ENCODE measurements at regions not wholly inside any gene's neighbourhood (a gene's known extent, or its start where the extent isn't known, plus 50 kb on each side); places are given as distances from the start of the nearest gene placed in this dataset.

GRCh38 chr2:147094077-147094476 lies 750.8 kb upstream of the ACVR2A start:
- Histone ChIP-seq H3K4me2 (ENCODE audit: low read length) (no peak overlapping the region), H3K4me1 (ENCODE audit: control insufficient read depth in 1 of 2, insufficient read depth in 2 of 2, low read length in 2 of 2) (no peaks in the 10 kb centered on the region), H3K4me3 (replicated peaks in 1 of 2; ENCODE audit: low read depth in 1 of 2, low read length in 2 of 2) (no peak overlapping the region), H4K20me1 (ENCODE audit: insufficient read depth) (no peaks in the 10 kb centered on the region), H3K9me2 (ENCODE audit: insufficient read depth) (no peaks in the 10 kb centered on the region), H3K27ac (ENCODE audit: low read depth, low read length) (no peak overlapping the region), H3K9ac (ENCODE audit: low read length) (no peak overlapping the region), H3K79me2 (ENCODE audit: insufficient read depth, low read length) (no peaks in the 10 kb centered on the region), H2AFZ (ENCODE audit: low read depth, low read length, poor library complexity, severe bottlenecking) (no peak overlapping the region), H3K27me3 (ENCODE audit: insufficient read depth, low read length) (no peaks in the 10 kb centered on the region), H3K36me3 (ENCODE audit: control insufficient read depth in 1 of 2, insufficient read depth in 2 of 2, low read length in 2 of 2) (no peaks in the 10 kb centered on the region), H3K9me3 (ENCODE audit: control insufficient read depth in 1 of 2, insufficient read depth in 1 of 2, low read depth in 1 of 2, low read length in 2 of 2) (no peaks in the 10 kb centered on the region)
- TF ChIP-seq EZH2 (IDR thresholded peaks at IDR 0.05) (no peak), CBX3 (IDR thresholded peaks at IDR 0.05; ENCODE audit: low read depth) (no peak), SRF (IDR thresholded peaks at IDR 0.05; ENCODE audit: low read depth) (no peak), EGR1 (IDR thresholded peaks at IDR 0.05; ENCODE audit: low read depth) (no peak), JUND (IDR thresholded peaks at IDR 0.05) (no peak), POLR2AphosphoS5 (IDR thresholded peaks at IDR 0.05; ENCODE audit: low read depth, low read length) (no peak), RAD21 (IDR thresholded peaks at IDR 0.05; ENCODE audit: low read depth) (no peak), ZNF274 (IDR thresholded peaks at IDR 0.05; ENCODE audit: low read depth, low read length) (no peak), SIN3A (IDR thresholded peaks at IDR 0.05; ENCODE audit: low read depth) (no peak), SP1 (IDR thresholded peaks at IDR 0.05; ENCODE audit: low read depth) (no peak), CTCF (IDR thresholded peaks at IDR 0.05 in 2 of 3, conservative IDR thresholded peaks at IDR 0.05 in 1 of 3; ENCODE audit: borderline replicate concordance in 1 of 3, insufficient read depth in 1 of 3, low read depth in 2 of 3, low read length in 2 of 3) (no peak), CEBPB (IDR thresholded peaks at IDR 0.05; ENCODE audit: low read depth) (no peak), ELF1 (IDR thresholded peaks at IDR 0.05; ENCODE audit: borderline replicate concordance, low read depth) (no peak), MAX (IDR thresholded peaks at IDR 0.05) (no peak), YY1 (IDR thresholded peaks at IDR 0.05; ENCODE audit: extremely low read depth, insufficient replicate concordance, low read depth, low read length) (no peak), ZFX (IDR thresholded peaks at IDR 0.05) (no peak), REST (IDR thresholded peaks at IDR 0.05; ENCODE audit: low read depth) (no peak), POLR2A (IDR thresholded peaks at IDR 0.05; ENCODE audit: borderline replicate concordance, extremely low read depth, insufficient read depth, insufficient read length) (no peak), TCF7L2 (IDR thresholded peaks at IDR 0.05; ENCODE audit: borderline replicate concordance, extremely low read depth, insufficient read depth, insufficient read length) (no peak)
- RAD21 ChIA-PET (ENCODE audit: low non-redundant PET in 1 of 2, low total read pairs in 2 of 2, uncharacterized antibody in 2 of 2, unreplicated experiment in 2 of 2) = no interaction called here
- intact Hi-C loops (cut with micrococcal nuclease) = no loop called here
- CTCF ChIA-PET = interaction anchor here (1.0 to 1.1 kb wide), 2 partner anchors 11 to 817 kb away, joined by 3 read pairs; no protein-coding TSS in a partner anchor
- POLR2A ChIA-PET = no interaction called here
- no TSS peak for BruUV-seq (replicated peaks)
- DNase-seq (ENCODE audit: low read depth, low spot score) = no peak
- no peak for ATAC-seq
